ENCODE measurements at regions not wholly inside any gene's neighbourhood (a gene's known extent, or its start where the extent isn't known, plus 50 kb on each side); places are given as distances from the start of the nearest gene placed in this dataset.

- no peak for DNase-seq (ENCODE audit: low read depth in 2 of 2)
These were observed 225.4 kb downstream of the HLX start for GRCh38 chr1:221104596-221104995.

GRCh38 chr1:221105578-221105977, 226.3 kb downstream of the HLX start:
- no peak for DNase-seq (ENCODE audit: low read depth in 2 of 2)

GRCh38 chr1:221106616-221107015, 227.4 kb downstream of the HLX start:
- no peak for DNase-seq (ENCODE audit: low read depth in 2 of 2)

GRCh38 chr1:221109930-221110329, 230.7 kb downstream of the HLX start:
- DNase-seq (ENCODE audit: low read depth in 2 of 2): no peak

GRCh38 chr1:221117133-221117532, 237.9 kb downstream of the HLX start:
- DNase-seq (ENCODE audit: low read depth in 2 of 2): no peak

GRCh38 chr1:221117548-221117951, 238.3 kb downstream of the HLX start:
- no peak for DNase-seq (ENCODE audit: low read depth in 2 of 2)

GRCh38 chr1:221118176-221118937, 239.1 kb downstream of the HLX start:
- no peak for DNase-seq (ENCODE audit: low read depth in 2 of 2)

- DNase-seq (ENCODE audit: low read depth in 2 of 2): no peak
These were observed 239.7 kb downstream of the HLX start for GRCh38 chr1:221118938-221119320.

- DNase-seq (ENCODE audit: low read depth in 2 of 2): no peak
These were observed 243.3 kb downstream of the HLX start for GRCh38 chr1:221122501-221122900.

GRCh38 chr1:221125976-221126375, 246.7 kb downstream of the HLX start:
- no peak for DNase-seq (ENCODE audit: low read depth in 2 of 2)

- DNase-seq (ENCODE audit: low read depth in 2 of 2): no peak
These were observed 258.4 kb downstream of the HLX start for GRCh38 chr1:221137666-221138065.

GRCh38 chr1:221138516-221138915, 259.3 kb downstream of the HLX start:
- no peak for DNase-seq (ENCODE audit: low read depth in 2 of 2)

GRCh38 chr1:221139991-221140390, 260.7 kb downstream of the HLX start:
- no peak for DNase-seq (ENCODE audit: low read depth in 2 of 2)

GRCh38 chr1:221141096-221141495, 261.9 kb downstream of the HLX start:
- DNase-seq (ENCODE audit: low read depth in 2 of 2): no peak

- DNase-seq (ENCODE audit: low read depth in 2 of 2): no peak
These were observed 262.5 kb downstream of the HLX start for GRCh38 chr1:221141606-221142285.

GRCh38 chr1:221148660-221149059, 269.4 kb downstream of the HLX start:
- no peak for DNase-seq (ENCODE audit: low read depth in 2 of 2)

GRCh38 chr1:221149111-221149510, 269.9 kb downstream of the HLX start:
- DNase-seq (ENCODE audit: low read depth in 2 of 2): no peak

- DNase-seq (ENCODE audit: low read depth in 2 of 2): no peak
These were observed 270.4 kb downstream of the HLX start for GRCh38 chr1:221149555-221150075.

- no peak for DNase-seq (ENCODE audit: low read depth in 2 of 2)
These were observed 271.8 kb downstream of the HLX start for GRCh38 chr1:221150996-221151395.

GRCh38 chr1:221154932-221155331, 275.7 kb downstream of the HLX start:
- DNase-seq (ENCODE audit: low read depth in 2 of 2): no peak

- DNase-seq (ENCODE audit: low read depth in 2 of 2): no peak
These were observed 278.0 kb downstream of the HLX start for GRCh38 chr1:221157026-221157761.

- DNase-seq (ENCODE audit: low read depth in 2 of 2): no peak
These were observed 280.4 kb downstream of the HLX start for GRCh38 chr1:221159608-221160007.

All from fibroblast of skin of left biceps (primary cell).